ENCODE measurements at regions not wholly inside any gene's neighbourhood (a gene's known extent, or its start where the extent isn't known, plus 50 kb on each side); places are given as distances from the start of the nearest gene placed in this dataset.

DNA sequence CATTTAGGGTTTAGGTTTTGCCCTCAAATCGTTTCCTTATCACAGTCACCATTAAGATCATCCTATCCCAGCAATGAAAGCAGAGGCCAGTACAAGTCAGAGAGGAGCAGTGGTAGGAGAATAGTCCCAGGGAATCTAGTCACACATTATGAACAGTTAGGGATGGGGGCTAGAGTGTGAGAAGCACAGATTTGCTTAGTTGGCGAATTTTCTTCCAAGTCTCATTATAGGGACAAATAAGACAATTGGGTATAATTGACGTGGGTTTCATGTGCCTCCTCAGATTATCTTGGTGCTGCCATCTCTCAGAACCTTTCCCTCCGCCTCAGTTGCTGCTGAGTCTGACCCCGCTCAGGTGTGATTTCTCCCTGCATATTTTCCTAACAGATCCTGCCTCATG is 407.1 kb downstream of the SQOR start:
- Histone ChIP-seq H3K9me3 (ENCODE audit: low read length) (peaks cover 93% of the 10 kb centered on the region), H3K36me3 (replicated peaks in 1 of 2; ENCODE audit: control insufficient read depth in 1 of 2, insufficient read depth in 2 of 2, low read length in 2 of 2) (no peaks in the 10 kb centered on the region)

More for the DNA sequence above, 407.1 kb downstream of the SQOR start:
- FAIRE-seq, result no peak
- no peak overlapping the region for H3K4me2 ChIP-seq (ENCODE audit: low read depth, low read length)
- TF ChIP-seq, protein P1, sequence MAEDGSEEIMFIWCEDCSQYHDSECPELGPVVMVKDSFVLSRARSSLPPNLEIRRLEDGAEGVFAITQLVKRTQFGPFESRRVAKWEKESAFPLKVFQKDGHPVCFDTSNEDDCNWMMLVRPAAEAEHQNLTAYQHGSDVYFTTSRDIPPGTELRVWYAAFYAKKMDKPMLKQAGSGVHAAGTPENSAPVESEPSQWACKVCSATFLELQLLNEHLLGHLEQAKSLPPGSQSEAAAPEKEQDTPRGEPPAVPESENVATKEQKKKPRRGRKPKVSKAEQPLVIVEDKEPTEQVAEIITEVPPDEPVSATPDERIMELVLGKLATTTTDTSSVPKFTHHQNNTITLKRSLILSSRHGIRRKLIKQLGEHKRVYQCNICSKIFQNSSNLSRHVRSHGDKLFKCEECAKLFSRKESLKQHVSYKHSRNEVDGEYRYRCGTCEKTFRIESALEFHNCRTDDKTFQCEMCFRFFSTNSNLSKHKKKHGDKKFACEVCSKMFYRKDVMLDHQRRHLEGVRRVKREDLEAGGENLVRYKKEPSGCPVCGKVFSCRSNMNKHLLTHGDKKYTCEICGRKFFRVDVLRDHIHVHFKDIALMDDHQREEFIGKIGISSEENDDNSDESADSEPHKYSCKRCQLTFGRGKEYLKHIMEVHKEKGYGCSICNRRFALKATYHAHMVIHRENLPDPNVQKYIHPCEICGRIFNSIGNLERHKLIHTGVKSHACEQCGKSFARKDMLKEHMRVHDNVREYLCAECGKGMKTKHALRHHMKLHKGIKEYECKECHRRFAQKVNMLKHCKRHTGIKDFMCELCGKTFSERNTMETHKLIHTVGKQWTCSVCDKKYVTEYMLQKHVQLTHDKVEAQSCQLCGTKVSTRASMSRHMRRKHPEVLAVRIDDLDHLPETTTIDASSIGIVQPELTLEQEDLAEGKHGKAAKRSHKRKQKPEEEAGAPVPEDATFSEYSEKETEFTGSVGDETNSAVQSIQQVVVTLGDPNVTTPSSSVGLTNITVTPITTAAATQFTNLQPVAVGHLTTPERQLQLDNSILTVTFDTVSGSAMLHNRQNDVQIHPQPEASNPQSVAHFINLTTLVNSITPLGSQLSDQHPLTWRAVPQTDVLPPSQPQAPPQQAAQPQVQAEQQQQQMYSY (CRISPR knock-in tag; IDR thresholded peaks at IDR 0.05), result no peak
- TF ChIP-seq MAFF (IDR thresholded peaks at IDR 0.05; ENCODE audit: low read depth, low read length) (peak; percentile 83), MAFK (conservative IDR thresholded peaks at IDR 0.05 in 1 of 2, IDR thresholded peaks at IDR 0.05 in 1 of 2; ENCODE audit: low read length in 2 of 2) (peak; percentile 76 to 91)
- no peak overlapping the region for H3K9ac ChIP-seq (ENCODE audit: insufficient read depth, low read depth, low read length)
- H3K27me3 ChIP-seq (ENCODE audit: control insufficient read depth in 1 of 2, insufficient read depth in 2 of 2, low read length in 2 of 2), result no peaks in the 10 kb centered on the region
- no peak for ATAC-seq
- no peaks in the 10 kb centered on the region for H4K20me1 ChIP-seq (ENCODE audit: insufficient read depth, low read length)
- in situ Hi-C loops (cut with HindIII; ENCODE audit: extremely low pct_ligation_motif_present, low pct_unique_long_range_greater_than_20kb), result no loop called here
- H3K27ac ChIP-seq (ENCODE audit: extremely low read length, insufficient read depth, low read length), result no peak overlapping the region
- no peak for DNase-seq (ENCODE audit: low spot score)
- POLR2A ChIA-PET, result no interaction called here
- no TSS peak for BruUV-seq (replicated peaks)
- no peaks in the 10 kb centered on the region for H3K4me1 ChIP-seq (ENCODE audit: insufficient read depth, low read length)
- intact Hi-C loops (cut with micrococcal nuclease; ENCODE audit: unreplicated experiment), result no loop called here
- no peak overlapping the region for H2AFZ ChIP-seq (ENCODE audit: low read length)
- CTCF ChIA-PET (ENCODE audit: low intra/inter-chr PET ratio, low total read pairs), result no interaction called here
- no peaks in the 10 kb centered on the region for H3K79me2 ChIP-seq (ENCODE audit: insufficient read depth, low read length)
- no peak overlapping the region for H3K4me3 ChIP-seq (replicated peaks in 1 of 3; ENCODE audit: insufficient read depth in 1 of 3, low read depth in 2 of 3, low read length in 3 of 3)
- WGBS (ENCODE audit: low lambda C conversion rate), result 0% methylated on average over 4 of the region's 5 CpGs
